ENCODE measurements at regions not wholly inside any gene's neighbourhood (a gene's known extent, or its start where the extent isn't known, plus 50 kb on each side); places are given as distances from the start of the nearest gene placed in this dataset.

DNA sequence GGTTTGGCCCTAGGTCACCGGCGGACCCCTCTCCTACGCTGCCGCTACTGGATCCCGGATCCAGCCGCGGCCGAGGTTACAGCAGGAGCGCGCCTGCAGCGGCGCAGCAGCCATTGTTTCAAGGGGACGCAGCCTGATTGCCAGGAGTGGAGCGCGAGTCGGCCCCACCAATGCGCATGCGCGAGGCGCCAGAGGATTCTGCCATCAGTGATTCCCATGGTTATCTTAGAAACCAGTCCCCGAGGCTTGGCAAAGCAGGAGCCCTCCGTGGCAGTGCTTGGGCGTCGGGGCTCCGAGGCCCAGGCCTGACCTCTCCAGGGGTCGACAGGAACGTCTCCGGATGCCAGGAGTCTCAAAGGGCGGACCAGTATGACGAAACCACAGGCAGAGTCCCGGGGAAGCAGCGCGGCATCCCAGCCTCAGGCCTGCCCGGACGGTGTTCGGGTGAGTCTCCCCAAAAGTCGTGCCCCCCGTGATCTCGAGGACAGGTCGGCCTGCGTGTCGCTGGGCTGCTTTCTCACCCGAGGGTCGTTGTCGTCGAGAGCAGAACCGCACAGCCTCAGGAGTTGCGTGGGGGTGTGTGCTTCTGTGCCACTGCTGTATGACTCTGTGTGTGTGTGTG lies 608.5 kb downstream of the KCNJ18 start:
- DNase-seq (no peak), ATAC-seq (no peak)
- Histone ChIP-seq H3K27ac (no peak overlapping the region), H3K9me3 (no peaks in the 10 kb centered on the region), H3K36me3 (no peaks in the 10 kb centered on the region), H3K27me3 (no peaks in the 10 kb centered on the region), H3K4me1 (no peaks in the 10 kb centered on the region), H3K4me3 (no peak overlapping the region)
- TF ChIP-seq, protein P1, sequence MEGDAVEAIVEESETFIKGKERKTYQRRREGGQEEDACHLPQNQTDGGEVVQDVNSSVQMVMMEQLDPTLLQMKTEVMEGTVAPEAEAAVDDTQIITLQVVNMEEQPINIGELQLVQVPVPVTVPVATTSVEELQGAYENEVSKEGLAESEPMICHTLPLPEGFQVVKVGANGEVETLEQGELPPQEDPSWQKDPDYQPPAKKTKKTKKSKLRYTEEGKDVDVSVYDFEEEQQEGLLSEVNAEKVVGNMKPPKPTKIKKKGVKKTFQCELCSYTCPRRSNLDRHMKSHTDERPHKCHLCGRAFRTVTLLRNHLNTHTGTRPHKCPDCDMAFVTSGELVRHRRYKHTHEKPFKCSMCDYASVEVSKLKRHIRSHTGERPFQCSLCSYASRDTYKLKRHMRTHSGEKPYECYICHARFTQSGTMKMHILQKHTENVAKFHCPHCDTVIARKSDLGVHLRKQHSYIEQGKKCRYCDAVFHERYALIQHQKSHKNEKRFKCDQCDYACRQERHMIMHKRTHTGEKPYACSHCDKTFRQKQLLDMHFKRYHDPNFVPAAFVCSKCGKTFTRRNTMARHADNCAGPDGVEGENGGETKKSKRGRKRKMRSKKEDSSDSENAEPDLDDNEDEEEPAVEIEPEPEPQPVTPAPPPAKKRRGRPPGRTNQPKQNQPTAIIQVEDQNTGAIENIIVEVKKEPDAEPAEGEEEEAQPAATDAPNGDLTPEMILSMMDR (IDR thresholded peaks at IDR 0.05): no peak
- intact Hi-C loops (cut with DNase I): no loop called here

DNA sequence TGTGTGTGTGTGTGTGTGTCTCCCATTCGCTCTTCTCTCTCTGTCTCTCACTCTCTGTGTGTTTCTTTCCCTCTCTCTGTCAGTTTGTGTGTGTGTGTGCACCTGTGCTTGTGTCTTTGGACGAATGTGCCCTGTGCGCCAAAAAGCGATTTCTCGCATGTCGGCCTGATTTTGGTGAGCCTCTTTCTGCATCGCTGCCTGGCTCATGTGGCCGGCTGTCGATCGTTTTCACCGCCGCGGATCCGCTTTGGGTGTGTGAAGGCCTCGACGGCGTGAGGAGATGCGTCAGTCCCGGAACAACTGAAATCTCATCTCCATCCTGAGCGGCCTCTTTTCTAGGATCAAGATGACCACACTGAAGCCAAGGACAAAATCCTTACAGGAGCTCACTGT lies 609.0 kb downstream of the KCNJ18 start:
- H3K27ac ChIP-seq: no peak overlapping the region
- no peak for DNase-seq
- no peaks in the 10 kb centered on the region for H3K4me1 ChIP-seq
- intact Hi-C loops (cut with DNase I): no loop called here
- TF ChIP-seq, protein P1 (IDR thresholded peaks at IDR 0.05): no peak
- no peak for ATAC-seq
- H3K36me3 ChIP-seq: no peaks in the 10 kb centered on the region
- H3K9me3 ChIP-seq: no peaks in the 10 kb centered on the region
- no peak overlapping the region for H3K4me3 ChIP-seq
- H3K27me3 ChIP-seq: no peaks in the 10 kb centered on the region

DNA sequence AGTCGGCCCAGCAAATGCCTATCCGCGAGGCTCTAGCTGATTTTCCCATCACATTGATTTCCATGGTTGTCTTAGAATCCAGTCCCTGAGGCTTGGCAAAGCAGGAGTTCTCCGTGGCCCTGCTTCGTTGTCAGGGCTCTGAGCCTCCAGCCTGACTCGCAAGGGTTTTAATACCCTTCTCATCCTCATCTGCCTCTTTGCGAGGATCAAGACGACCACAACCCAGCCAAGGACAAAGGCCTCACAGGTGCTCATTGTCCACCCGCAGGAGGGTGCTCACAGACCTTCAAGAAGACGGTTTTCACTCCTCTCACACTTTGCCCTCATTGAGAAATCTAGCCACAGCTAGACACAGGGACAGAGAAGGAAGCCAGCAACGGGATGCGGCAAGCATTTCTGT lies 610.8 kb downstream of the KCNJ18 start:
- intact Hi-C loops (cut with DNase I): no loop called here
- Histone ChIP-seq H3K27ac (no peak overlapping the region), H3K4me3 (no peak overlapping the region), H3K4me1 (no peaks in the 10 kb centered on the region), H3K36me3 (no peaks in the 10 kb centered on the region), H3K9me3 (no peaks in the 10 kb centered on the region), H3K27me3 (no peaks in the 10 kb centered on the region)
- TF ChIP-seq, protein P1 (IDR thresholded peaks at IDR 0.05): no peak
- ATAC-seq (no peak), DNase-seq (no peak)

DNA sequence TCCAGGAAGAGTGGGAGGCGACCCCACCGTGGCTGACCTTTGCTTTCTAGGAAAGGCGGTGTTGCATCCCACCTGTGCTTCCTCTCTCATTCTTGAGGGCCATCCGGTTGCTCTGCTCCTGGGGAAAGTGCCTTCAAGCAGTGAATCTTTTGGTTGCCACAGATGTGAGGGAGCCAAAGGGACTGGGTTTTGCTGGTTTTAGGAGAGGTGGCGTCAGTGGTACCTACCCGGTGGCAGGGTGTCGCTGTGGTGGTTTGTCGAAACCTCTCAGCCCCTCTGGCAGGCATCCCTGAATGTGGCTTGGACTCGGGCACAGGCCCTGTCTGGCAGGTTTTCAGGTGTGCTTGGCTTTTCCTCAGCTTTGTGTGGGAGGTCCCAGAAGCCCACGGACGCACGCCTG lies 611.5 kb downstream of the KCNJ18 start:
- no peak for ATAC-seq
- no peak overlapping the region for H3K27ac ChIP-seq
- intact Hi-C loops (cut with DNase I): no loop called here
- H3K27me3 ChIP-seq: no peaks in the 10 kb centered on the region
- TF ChIP-seq, protein P1 (IDR thresholded peaks at IDR 0.05): no peak
- H3K9me3 ChIP-seq: no peaks in the 10 kb centered on the region
- DNase-seq: no peak
- H3K4me3 ChIP-seq: no peak overlapping the region
- H3K4me1 ChIP-seq: no peaks in the 10 kb centered on the region
- no peaks in the 10 kb centered on the region for H3K36me3 ChIP-seq

DNA sequence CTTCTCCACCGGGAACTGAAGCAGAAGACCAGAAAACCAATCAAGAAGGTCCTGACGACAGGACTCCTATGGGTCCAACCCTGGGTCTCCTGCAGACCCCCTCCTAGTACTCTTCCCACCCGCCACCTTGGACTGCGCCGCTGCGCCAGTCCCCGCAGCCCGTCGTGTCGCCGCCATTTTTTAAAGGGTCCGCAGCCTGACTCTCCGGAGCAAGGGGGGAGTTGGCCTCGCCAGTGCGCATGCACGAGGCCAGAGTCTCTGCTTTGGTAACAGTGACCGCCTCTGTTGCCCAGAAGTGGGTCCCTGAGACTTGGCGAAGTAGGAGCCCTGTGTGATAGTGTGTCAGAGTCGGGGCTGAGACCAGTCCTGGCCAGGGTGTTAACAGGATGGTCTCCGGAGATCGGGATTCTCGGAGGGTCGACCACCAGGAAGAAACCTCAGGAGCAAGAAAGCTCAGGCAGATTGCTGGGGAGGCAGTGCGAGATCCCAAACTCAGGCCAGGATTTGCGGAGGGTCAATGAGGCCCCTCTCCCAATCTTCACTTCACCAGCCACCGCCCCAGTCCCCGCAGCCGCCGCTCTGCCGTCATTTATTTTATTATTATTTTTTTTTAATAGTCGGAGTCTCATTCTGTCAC lies 612.5 kb downstream of the KCNJ18 start:
- Histone ChIP-seq H3K4me3 (no peak overlapping the region), H3K9me3 (no peaks in the 10 kb centered on the region), H3K4me1 (no peaks in the 10 kb centered on the region), H3K36me3 (no peaks in the 10 kb centered on the region), H3K27me3 (no peaks in the 10 kb centered on the region), H3K27ac (no peak overlapping the region)
- ATAC-seq (no peak), DNase-seq (no peak)
- TF ChIP-seq, protein P1 (IDR thresholded peaks at IDR 0.05): no peak
- intact Hi-C loops (cut with DNase I): no loop called here

Data from upper lobe of right lung (tissue), 1 donor.